HepG2 (cell line): ENCODE measurements at regions not wholly inside any gene's neighbourhood (a gene's known extent, or its start where the extent isn't known, plus 50 kb on each side); places are given as distances from the start of the nearest gene placed in this dataset.

Experiments used
- ATAC-seq: fragments of 200-7000 bp; cut with Tn5 transposase; 3 replicates; pipeline ENCODE4 v1.9.1; 2020; ENCODE audit warnings: mild to moderate bottlenecking, moderate library complexity
- BruUV-seq: library from RNA; stranded (reverse); fragments of 400-500 nt; replicated peaks from 2 replicates; lab custom pipeline; 2021; lab: Mats Ljungman, UMichigan
- CTCF ChIA-PET: fragments of 300-600 bp; formaldehyde crosslinking; extraction: SDS; loops from one replicate; lab custom pipeline; 2021; ENCODE audit warnings: low total read pairs, inconsistent platforms, low intra/inter-chr PET ratio; lab: Yijun Ruan, JAX
- POLR2A ChIA-PET: fragments of 350-600 bp; sonication (Branson Sonifier 250); formaldehyde crosslinking; loops from one replicate; lab custom pipeline; 2020; ENCODE audit warnings: antibody characterized with exemption, inconsistent platforms; lab: Yijun Ruan, JAX
- DNase-seq: peaks from one replicate; pipeline ENCODE4 v3.0.0-alpha.2; 2015; ENCODE audit warnings: low spot score
- FAIRE-seq: peaks from 3 replicates; lab custom pipeline; 2011; peaks lifted over from hg19 to GRCh38; lab: Jason Lieb, UNC
- H2AFZ ChIP-seq: one replicate; pipeline ENCODE4 v1.6.1; 2011; ENCODE audit warnings: low read length, inconsistent platforms
- H3K27ac ChIP-seq: fragments of 300-600 bp; 3 replicates; pipeline ENCODE4 v1.8.0; 2011; ENCODE audit warnings: mixed run types, mild to moderate bottlenecking, mixed read lengths, low read length, inconsistent platforms; ENCODE audit not compliant: insufficient read depth; ENCODE audit errors: extremely low read length
- H3K27me3 ChIP-seq, 2 experiments: fragments of 200-600 bp in 1 of 2; 2 replicates in 1 of 2; 3 replicates in 1 of 2; pipeline versions ENCODE4 v1.6.0 to v1.8.0; 2011; ENCODE audit warnings: low read length in 2 of 2, mild to moderate bottlenecking in 2 of 2, moderate library complexity in 2 of 2, inconsistent platforms in 1 of 2; ENCODE audit not compliant: insufficient read depth in 2 of 2, control insufficient read depth in 1 of 2
- H3K36me3 ChIP-seq, 2 experiments: fragments of 200-600 bp in 1 of 2; replicated peaks in 1 of 2; 2 replicates in 1 of 2; 3 replicates in 1 of 2; pipeline versions ENCODE4 v1.5.1 to v1.8.0; 2011; ENCODE audit warnings: low read length in 2 of 2, inconsistent platforms in 1 of 2; ENCODE audit not compliant: insufficient read depth in 2 of 2, control insufficient read depth in 1 of 2
- H3K4me1 ChIP-seq: 2 replicates; pipeline ENCODE4 v1.5.1; 2012; ENCODE audit warnings: low read length, inconsistent platforms; ENCODE audit not compliant: insufficient read depth
- H3K4me2 ChIP-seq: 2 replicates; pipeline ENCODE4 v1.6.0; 2011; ENCODE audit warnings: low read depth, low read length, inconsistent platforms
- H3K4me3 ChIP-seq, 3 experiments: fragments of 200-600 bp in 1 of 3; sonication (generic), shearing (Covaris generic) in 1 of 3; replicated peaks in 1 of 3; 2 replicates each; pipeline ENCODE4 v1.5.1; 2011 to 2016; ENCODE audit warnings: low read length in 3 of 3, inconsistent platforms in 2 of 3, low read depth in 2 of 3, mild to moderate bottlenecking in 2 of 3, control low read depth in 1 of 3, mixed read lengths in 1 of 3; ENCODE audit not compliant: insufficient read depth in 1 of 3
- H3K79me2 ChIP-seq: one replicate; pipeline ENCODE4 v1.6.1; 2011; ENCODE audit warnings: low read length, inconsistent platforms; ENCODE audit not compliant: insufficient read depth
- H3K9ac ChIP-seq: 2 replicates; pipeline ENCODE4 v1.6.0; 2011; ENCODE audit warnings: mild to moderate bottlenecking, low read depth, low read length, inconsistent platforms; ENCODE audit not compliant: insufficient read depth
- H3K9me3 ChIP-seq: 2 replicates; pipeline ENCODE4 v1.5.1; 2012; ENCODE audit warnings: mild to moderate bottlenecking, low read length
- H4K20me1 ChIP-seq: 2 replicates; pipeline ENCODE4 v1.6.0; 2011; ENCODE audit warnings: inconsistent platforms, mild to moderate bottlenecking, low read length, moderate library complexity; ENCODE audit not compliant: insufficient read depth
- CENPT ChIP-seq: sonication (generic); formaldehyde crosslinking; IDR thresholded peaks from 2 replicates; pipeline ENCODE4 v1.8.0; 2022; ENCODE audit warnings: low read depth, mild to moderate bottlenecking, moderate library complexity, missing genetic modification reagents
- ETV6 ChIP-seq: sonication (generic); formaldehyde crosslinking; conservative IDR thresholded peaks from 2 replicates; pipeline ENCODE4 v1.4.0; 2020; ENCODE audit warnings: missing genetic modification reagents
- KAT8 ChIP-seq: IDR thresholded peaks from 2 replicates; pipeline ENCODE4 v1.6.1; 2016; ENCODE audit warnings: missing genetic modification reagents, missing compliant biosample characterization
- NFYC ChIP-seq: IDR thresholded peaks from 2 replicates; pipeline ENCODE4 v1.6.1; 2016; ENCODE audit warnings: missing genetic modification reagents, missing compliant biosample characterization
- POLR2AphosphoS5 ChIP-seq: IDR thresholded peaks from 2 replicates; pipeline ENCODE4 v1.6.1; 2012; ENCODE audit warnings: low read depth, low read length
- RCOR2 ChIP-seq: IDR thresholded peaks from 2 replicates; pipeline ENCODE4 v1.6.1; 2016; ENCODE audit warnings: missing biosample characterization, missing genetic modification reagents
- RNF219 ChIP-seq: sonication (generic); formaldehyde crosslinking; IDR thresholded peaks from 2 replicates; pipeline ENCODE4 v1.5.0; 2020; ENCODE audit warnings: mild to moderate bottlenecking, missing genetic modification reagents
- SCMH1 ChIP-seq: sonication (generic); formaldehyde crosslinking; IDR thresholded peaks from 2 replicates; pipeline ENCODE4 v1.9.0; 2021; ENCODE audit warnings: missing genetic modification reagents, mild to moderate bottlenecking, borderline replicate concordance
- SNAPC2 ChIP-seq: sonication (generic); formaldehyde crosslinking; IDR thresholded peaks from 2 replicates; pipeline ENCODE4 v1.8.1; 2022; ENCODE audit warnings: mild to moderate bottlenecking, missing genetic modification reagents
- STAT5B ChIP-seq: sonication (generic); formaldehyde crosslinking; IDR thresholded peaks from 2 replicates; pipeline ENCODE4 v1.4.0; 2020; ENCODE audit warnings: missing genetic modification reagents
- ZBTB42 ChIP-seq: sonication (generic); formaldehyde crosslinking; IDR thresholded peaks from 2 replicates; pipeline ENCODE4 v1.5.0; 2020; ENCODE audit warnings: mild to moderate bottlenecking, missing genetic modification reagents
- ZFP36L2 ChIP-seq: sonication (generic); formaldehyde crosslinking; IDR thresholded peaks from 2 replicates; pipeline ENCODE4 v1.4.0; 2020; ENCODE audit warnings: missing genetic modification reagents
- ZKSCAN8 ChIP-seq: IDR thresholded peaks from 2 replicates; pipeline ENCODE4 v1.6.1; 2016; ENCODE audit warnings: borderline replicate concordance, missing genetic modification reagents, missing compliant biosample characterization
- ZNF180 ChIP-seq: sonication (generic); formaldehyde crosslinking; IDR thresholded peaks from 2 replicates; pipeline ENCODE4 v1.4.0; 2020; ENCODE audit warnings: low read depth, missing genetic modification reagents, borderline replicate concordance
- ZNF251 ChIP-seq: sonication (generic); formaldehyde crosslinking; IDR thresholded peaks from 2 replicates; pipeline ENCODE4 v1.9.0; 2021; ENCODE audit warnings: mild to moderate bottlenecking, missing genetic modification reagents
- ZNF468 ChIP-seq: sonication (generic); formaldehyde crosslinking; IDR thresholded peaks from 2 replicates; pipeline ENCODE4 v1.8.0; 2022; ENCODE audit warnings: mild to moderate bottlenecking, moderate library complexity, missing genetic modification reagents
- ZNF703 ChIP-seq: sonication (generic); formaldehyde crosslinking; IDR thresholded peaks from 2 replicates; pipeline ENCODE4 v1.5.1; 2020; ENCODE audit warnings: missing genetic modification reagents, mild to moderate bottlenecking, moderate library complexity, borderline replicate concordance
- ZNF724P ChIP-seq: sonication (generic); formaldehyde crosslinking; IDR thresholded peaks from 2 replicates; pipeline ENCODE4 v1.8.0; 2022; ENCODE audit warnings: missing genetic modification reagents, borderline replicate concordance
- ZNF776 ChIP-seq: sonication (generic); formaldehyde crosslinking; IDR thresholded peaks from 2 replicates; pipeline ENCODE4 v1.4.0; 2020; ENCODE audit warnings: mild to moderate bottlenecking, missing genetic modification reagents
- WGBS: methylation state at CpG from one replicate; pipeline ENCODE4 v1.1.6; 2017; ENCODE audit warnings: low lambda C conversion rate; 5-methylcytosine and 5-hydroxymethylcytosine counted together
- in situ Hi-C: cut with HindIII; loops from 2 replicates; pipeline ENCODE4 v1.10.0; 2017; ENCODE audit warnings: low pct_unique_long_range_greater_than_20kb; ENCODE audit not compliant: extremely low pct_ligation_motif_present
- intact Hi-C: fragments of 100-400 bp; cut with micrococcal nuclease; formaldehyde crosslinking; loops from one replicate; pipeline ENCODE4 v1.10.0; 2022; ENCODE audit not compliant: unreplicated experiment
- TF ChIP-seq, protein P1 (sequence below): sonication (generic); formaldehyde crosslinking; IDR thresholded peaks from 2 replicates; pipeline ENCODE4 v1.8.0; 2022; ENCODE audit warnings: mild to moderate bottlenecking, missing genetic modification reagents; ENCODE audit not compliant: insufficient replicate concordance
- TF ChIP-seq, protein P2 (sequence below): IDR thresholded peaks from 2 replicates; pipeline ENCODE4 v1.6.1; 2016; ENCODE audit warnings: missing biosample characterization, missing genetic modification reagents, low read depth

GRCh38 chr21:14879458-14879857, 185.3 kb downstream of the NRIP1 start (continued):
- no peak for TF ChIP-seq ZNF724P (CRISPR knock-in tag)

DNA sequence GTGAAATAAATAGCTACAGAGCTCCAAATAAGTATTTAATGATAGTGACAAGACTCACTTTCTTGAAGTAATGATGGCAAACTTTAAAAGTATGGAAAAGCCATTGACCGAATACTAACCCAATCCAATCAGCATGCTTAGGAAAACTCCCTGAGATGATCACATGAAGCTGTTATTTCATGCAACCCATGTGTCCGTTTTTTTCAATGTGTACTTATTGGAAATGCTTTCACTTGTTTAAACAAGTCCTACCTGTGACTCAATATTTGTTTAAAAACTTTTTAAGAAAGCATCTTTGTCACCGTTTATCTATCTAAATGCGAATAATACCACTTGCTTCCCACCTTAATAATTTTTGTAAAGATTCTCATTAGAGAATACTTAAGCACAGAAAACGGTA, 185.8 kb downstream of the NRIP1 start:
- CTCF ChIA-PET: no interaction called here
- H3K4me1 ChIP-seq: peaks cover 70% of the 10 kb centered on the region
- 17% methylated on average over 5 of the region's 5 CpGs for WGBS
- no peaks in the 10 kb centered on the region for H4K20me1 ChIP-seq
- peak overlapping the region; percentile 96 for H3K27ac ChIP-seq
- POLR2A ChIA-PET: interaction anchor here (1.1 to 5.7 kb wide), 7 partner anchors 10 to 577 kb away, joined by 3 to 82 read pairs (median 4); partner anchors contain the start of genes HSPA13 and NRIP1
- no peak overlapping the region for H2AFZ ChIP-seq
- DNase-seq: peak; percentile 95
- H3K4me3 ChIP-seq: no peak overlapping the region
- H3K79me2 ChIP-seq: peaks cover 10% of the 10 kb centered on the region
- intact Hi-C loops: loop anchor here (2.0 to 5.0 kb wide), 2 partner anchors 64 to 563 kb away; no protein-coding TSS in a partner anchor
- H3K9me3 ChIP-seq: no peaks in the 10 kb centered on the region
- H3K27me3 ChIP-seq: no peaks in the 10 kb centered on the region
- H3K36me3 ChIP-seq: no peaks in the 10 kb centered on the region
- peak overlapping the region; percentile 36 for H3K4me2 ChIP-seq
- H3K9ac ChIP-seq: peak overlapping the region; percentile 57
- FAIRE-seq: no peak
- in situ Hi-C loops: no loop called here
- peak; percentile 73 for ATAC-seq
- no TSS peak for BruUV-seq
- TF ChIP-seq KAT8 (CRISPR knock-in tag): peak; percentile 50; the same call in 1 of the 2 replicates
- TF ChIP-seq SNAPC2 (CRISPR knock-in tag): no peak
- peak; percentile 71; the same call in 1 of the 2 replicates for TF ChIP-seq STAT5B (CRISPR knock-in tag)
- TF ChIP-seq ZNF180 (CRISPR knock-in tag): no peak
- no peak for TF ChIP-seq ZNF776 (CRISPR knock-in tag)
- TF ChIP-seq ZNF468 (CRISPR knock-in tag): no peak
- no peak for TF ChIP-seq SCMH1
- TF ChIP-seq ZKSCAN8 (CRISPR knock-in tag): no peak
- peak; percentile 85 for TF ChIP-seq RCOR2
- no peak for TF ChIP-seq ZNF703 (CRISPR knock-in tag)
- TF ChIP-seq ZBTB42 (CRISPR knock-in tag): no peak
- no peak for TF ChIP-seq ZFP36L2
- no peak for TF ChIP-seq NFYC
- TF ChIP-seq ZNF251 (CRISPR knock-in tag): no peak
- TF ChIP-seq ETV6 (CRISPR knock-in tag): no peak
- TF ChIP-seq, protein P1, sequence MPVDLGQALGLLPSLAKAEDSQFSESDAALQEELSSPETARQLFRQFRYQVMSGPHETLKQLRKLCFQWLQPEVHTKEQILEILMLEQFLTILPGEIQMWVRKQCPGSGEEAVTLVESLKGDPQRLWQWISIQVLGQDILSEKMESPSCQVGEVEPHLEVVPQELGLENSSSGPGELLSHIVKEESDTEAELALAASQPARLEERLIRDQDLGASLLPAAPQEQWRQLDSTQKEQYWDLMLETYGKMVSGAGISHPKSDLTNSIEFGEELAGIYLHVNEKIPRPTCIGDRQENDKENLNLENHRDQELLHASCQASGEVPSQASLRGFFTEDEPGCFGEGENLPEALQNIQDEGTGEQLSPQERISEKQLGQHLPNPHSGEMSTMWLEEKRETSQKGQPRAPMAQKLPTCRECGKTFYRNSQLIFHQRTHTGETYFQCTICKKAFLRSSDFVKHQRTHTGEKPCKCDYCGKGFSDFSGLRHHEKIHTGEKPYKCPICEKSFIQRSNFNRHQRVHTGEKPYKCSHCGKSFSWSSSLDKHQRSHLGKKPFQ: no peak
- no peak for TF ChIP-seq POLR2AphosphoS5
- TF ChIP-seq, protein P2, sequence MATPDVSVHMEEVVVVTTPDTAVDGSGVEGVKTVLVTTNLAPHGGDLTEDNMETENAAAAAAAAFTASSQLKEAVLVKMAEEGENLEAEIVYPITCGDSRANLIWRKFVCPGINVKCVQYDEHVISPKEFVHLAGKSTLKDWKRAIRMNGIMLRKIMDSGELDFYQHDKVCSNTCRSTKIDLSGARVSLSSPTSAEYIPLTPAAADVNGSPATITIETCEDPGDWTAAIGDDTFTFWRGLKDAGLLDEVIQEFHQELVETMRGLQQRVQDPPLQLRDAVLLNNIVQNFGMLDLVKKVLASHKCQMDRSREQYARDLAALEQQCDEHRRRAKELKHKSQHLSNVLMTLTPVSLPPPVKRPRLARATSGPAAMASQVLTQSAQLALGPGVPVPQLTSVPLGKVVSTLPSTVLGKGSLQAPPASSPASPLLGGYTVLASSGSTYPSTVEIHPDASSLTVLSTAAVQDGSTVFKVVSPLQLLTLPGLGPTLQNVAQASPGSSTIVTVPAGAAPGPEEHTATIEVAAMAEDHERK (CRISPR knock-in tag): no peak
- TF ChIP-seq CENPT (CRISPR knock-in tag): no peak
- TF ChIP-seq RNF219 (CRISPR knock-in tag): no peak
